GM23338 (cell line): ENCODE measurements at regions not wholly inside any gene's neighbourhood (a gene's known extent, or its start where the extent isn't known, plus 50 kb on each side); places are given as distances from the start of the nearest gene placed in this dataset.

ENCODE experiments used
- EZH2 ChIP-seq: fragments of 200-600 bp; sonication (generic); IDR thresholded peaks from one replicate; pipeline ENCODE4 v1.8.0; 2017; ENCODE audit warnings: antibody characterized with exemption, mild to moderate bottlenecking, low read depth; ENCODE audit not compliant: unreplicated experiment
- POLR2AphosphoS5 ChIP-seq: IDR thresholded peaks from 2 replicates; pipeline ENCODE4 v1.6.1; 2016; ENCODE audit warnings: antibody characterized with exemption, low read depth
- ZNF114 ChIP-seq: fragments of 250-450 bp; sonication (Bioruptor Pico); IDR thresholded peaks from 2 replicates; pipeline ENCODE4 v1.5.0; 2020; ENCODE audit warnings: mild to moderate bottlenecking, moderate library complexity
- TF ChIP-seq, protein P1 (sequence below), 2 experiments: fragments of 200-600 bp in 1 of 2; sonication (generic) in 1 of 2; conservative IDR thresholded peaks; 2 replicates each; pipeline versions ENCODE4 v1.5.1 to v1.6.1; 2016 to 2017; ENCODE audit warnings: antibody characterized with exemption in 2 of 2, low read depth in 2 of 2, mild to moderate bottlenecking in 2 of 2, moderate library complexity in 1 of 2

DNA sequence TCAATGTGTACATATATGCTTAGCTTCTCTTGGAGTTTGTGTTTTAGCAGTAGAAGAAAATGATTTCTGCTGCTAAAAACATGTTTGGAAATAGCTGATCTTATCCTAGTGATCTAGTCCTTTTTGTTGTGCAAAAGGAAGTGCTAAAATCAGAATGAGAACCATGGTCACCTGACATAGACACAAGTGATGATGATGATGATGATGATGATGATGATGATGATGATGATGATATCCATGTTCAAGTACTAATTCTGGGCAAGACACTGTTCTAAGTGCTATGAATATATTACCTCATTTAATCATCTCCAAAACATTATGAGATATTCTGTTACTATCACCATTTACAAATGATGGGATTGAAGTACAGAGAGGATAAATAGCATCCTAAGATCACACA is 79.8 kb downstream of the ANKEF1 start:
- TF ChIP-seq, protein P1, sequence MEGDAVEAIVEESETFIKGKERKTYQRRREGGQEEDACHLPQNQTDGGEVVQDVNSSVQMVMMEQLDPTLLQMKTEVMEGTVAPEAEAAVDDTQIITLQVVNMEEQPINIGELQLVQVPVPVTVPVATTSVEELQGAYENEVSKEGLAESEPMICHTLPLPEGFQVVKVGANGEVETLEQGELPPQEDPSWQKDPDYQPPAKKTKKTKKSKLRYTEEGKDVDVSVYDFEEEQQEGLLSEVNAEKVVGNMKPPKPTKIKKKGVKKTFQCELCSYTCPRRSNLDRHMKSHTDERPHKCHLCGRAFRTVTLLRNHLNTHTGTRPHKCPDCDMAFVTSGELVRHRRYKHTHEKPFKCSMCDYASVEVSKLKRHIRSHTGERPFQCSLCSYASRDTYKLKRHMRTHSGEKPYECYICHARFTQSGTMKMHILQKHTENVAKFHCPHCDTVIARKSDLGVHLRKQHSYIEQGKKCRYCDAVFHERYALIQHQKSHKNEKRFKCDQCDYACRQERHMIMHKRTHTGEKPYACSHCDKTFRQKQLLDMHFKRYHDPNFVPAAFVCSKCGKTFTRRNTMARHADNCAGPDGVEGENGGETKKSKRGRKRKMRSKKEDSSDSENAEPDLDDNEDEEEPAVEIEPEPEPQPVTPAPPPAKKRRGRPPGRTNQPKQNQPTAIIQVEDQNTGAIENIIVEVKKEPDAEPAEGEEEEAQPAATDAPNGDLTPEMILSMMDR (conservative IDR thresholded peaks at IDR 0.05; ENCODE audit: low read depth in 2 of 2): no peak
- TF ChIP-seq EZH2: no peak
- TF ChIP-seq POLR2AphosphoS5: no peak
- TF ChIP-seq ZNF114 (CRISPR knock-in tag): no peak
